ENCODE measurements at regions not wholly inside any gene's neighbourhood (a gene's known extent, or its start where the extent isn't known, plus 50 kb on each side); places are given as distances from the start of the nearest gene placed in this dataset.
A peak's percentile ranks its signal among the peaks of the same experiment; 100 is the strongest.

DNA sequence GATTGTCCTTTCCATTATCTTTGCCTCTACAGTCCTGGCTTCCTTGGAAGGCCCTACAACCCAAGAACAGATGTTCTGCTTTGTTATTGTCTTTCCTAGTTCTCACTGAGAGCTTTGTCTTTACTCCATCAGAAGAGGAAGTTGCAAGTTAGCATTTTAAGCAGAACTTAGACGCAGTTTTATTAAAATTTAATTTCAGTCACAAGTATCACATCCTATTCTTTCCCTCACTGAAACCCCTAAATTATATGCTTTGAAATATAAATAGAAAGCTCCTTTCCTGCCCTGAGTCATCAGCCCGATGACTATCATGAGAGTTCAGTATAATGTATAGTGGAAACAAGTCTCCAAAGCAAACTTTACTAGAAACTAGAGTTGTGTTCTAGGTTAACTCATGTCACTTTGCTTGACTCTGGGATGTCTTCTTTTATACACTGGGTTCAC, 291.2 kb upstream of the RBMS3 start (continued):
- TF ChIP-seq BCL3 (IDR thresholded peaks at IDR 0.05; ENCODE audit: borderline replicate concordance, insufficient read depth, low read depth, low read length, poor library complexity, severe bottlenecking), result no peak
- peak; percentile 44; the same call in 1 of the 2 replicates for TF ChIP-seq NFIC (IDR thresholded peaks at IDR 0.05; ENCODE audit: low read depth, low read length)
- no peak for TF ChIP-seq ZNF622 (IDR thresholded peaks at IDR 0.05)
- TF ChIP-seq, protein P1, sequence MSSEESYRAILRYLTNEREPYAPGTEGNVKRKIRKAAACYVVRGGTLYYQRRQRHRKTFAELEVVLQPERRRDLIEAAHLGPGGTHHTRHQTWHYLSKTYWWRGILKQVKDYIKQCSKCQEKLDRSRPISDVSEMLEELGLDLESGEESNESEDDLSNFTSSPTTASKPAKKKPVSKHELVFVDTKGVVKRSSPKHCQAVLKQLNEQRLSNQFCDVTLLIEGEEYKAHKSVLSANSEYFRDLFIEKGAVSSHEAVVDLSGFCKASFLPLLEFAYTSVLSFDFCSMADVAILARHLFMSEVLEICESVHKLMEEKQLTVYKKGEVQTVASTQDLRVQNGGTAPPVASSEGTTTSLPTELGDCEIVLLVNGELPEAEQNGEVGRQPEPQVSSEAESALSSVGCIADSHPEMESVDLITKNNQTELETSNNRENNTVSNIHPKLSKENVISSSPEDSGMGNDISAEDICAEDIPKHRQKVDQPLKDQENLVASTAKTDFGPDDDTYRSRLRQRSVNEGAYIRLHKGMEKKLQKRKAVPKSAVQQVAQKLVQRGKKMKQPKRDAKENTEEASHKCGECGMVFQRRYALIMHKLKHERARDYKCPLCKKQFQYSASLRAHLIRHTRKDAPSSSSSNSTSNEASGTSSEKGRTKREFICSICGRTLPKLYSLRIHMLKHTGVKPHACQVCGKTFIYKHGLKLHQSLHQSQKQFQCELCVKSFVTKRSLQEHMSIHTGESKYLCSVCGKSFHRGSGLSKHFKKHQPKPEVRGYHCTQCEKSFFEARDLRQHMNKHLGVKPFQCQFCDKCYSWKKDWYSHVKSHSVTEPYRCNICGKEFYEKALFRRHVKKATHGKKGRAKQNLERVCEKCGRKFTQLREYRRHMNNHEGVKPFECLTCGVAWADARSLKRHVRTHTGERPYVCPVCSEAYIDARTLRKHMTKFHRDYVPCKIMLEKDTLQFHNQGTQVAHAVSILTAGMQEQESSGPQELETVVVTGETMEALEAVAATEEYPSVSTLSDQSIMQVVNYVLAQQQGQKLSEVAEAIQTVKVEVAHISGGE (CRISPR knock-in tag; IDR thresholded peaks at IDR 0.05), result no peak

GRCh38 chr3:28994161-28994905, 286.5 kb upstream of the RBMS3 start:
- H3K4me2 ChIP-seq (ENCODE audit: control insufficient read depth, insufficient read depth), result no peak overlapping the region
- no peak overlapping the region for H3K27ac ChIP-seq (ENCODE audit: control insufficient read depth, insufficient read depth)
- H3K36me3 ChIP-seq (ENCODE audit: control insufficient read depth in 2 of 2, insufficient read depth in 2 of 2, low read length in 1 of 2), result no peaks in the 10 kb centered on the region
- intact Hi-C loops (cut with micrococcal nuclease; ENCODE audit: unreplicated experiment) (no loop called here), in situ Hi-C loops (cut with MboI) (no loop called here)
- H3K79me2 ChIP-seq (ENCODE audit: control insufficient read depth, insufficient read depth, low read length), result no peaks in the 10 kb centered on the region
- TF ChIP-seq JUND (IDR thresholded peaks at IDR 0.05; ENCODE audit: low read depth, low read length) (no peak), MYC (IDR thresholded peaks at IDR 0.05; ENCODE audit: insufficient read depth, insufficient read length, insufficient replicate concordance, low read length, severe bottlenecking) (no peak)
- H4K20me1 ChIP-seq (ENCODE audit: control insufficient read depth, insufficient read depth), result no peaks in the 10 kb centered on the region
- SMC1A ChIA-PET (ENCODE audit: uncharacterized antibody, unreplicated experiment), result interaction anchor here (0.5 to 1.4 kb wide), 2 partner anchors 11 to 1526 kb away, joined by 3 read pairs; no protein-coding TSS in a partner anchor
- no peak for DNase-seq (ENCODE audit: low read depth, low spot score)
- CTCF ChIA-PET, result no interaction called here
- no TSS peak for BruUV-seq (replicated peaks)
- H2AFZ ChIP-seq (ENCODE audit: control insufficient read depth, low read depth, low read length), result no peak overlapping the region
- FAIRE-seq, result no peak
- H3K27me3 ChIP-seq (replicated peaks in 1 of 2; ENCODE audit: control insufficient read depth in 2 of 2, insufficient read depth in 2 of 2, low read length in 1 of 2), result no peaks in the 10 kb centered on the region
- H3K4me3 ChIP-seq, result no peak overlapping the region
- no peak overlapping the region for H3K9ac ChIP-seq (ENCODE audit: control insufficient read depth, insufficient read depth, low read length)
- no peaks in the 10 kb centered on the region for H3K9me3 ChIP-seq (replicated peaks; ENCODE audit: control insufficient read depth, insufficient read depth, low read length)
- RAD21 ChIA-PET (ENCODE audit: unreplicated experiment), result no interaction called here
- no peak for ATAC-seq
- WGBS (ENCODE audit: insufficient coverage, insufficient replicate concordance, low lambda C conversion rate, missing lambda C conversion rate), result 15% methylated on average over 6 of the region's 6 CpGs
- H3K4me1 ChIP-seq (ENCODE audit: control insufficient read depth, insufficient read depth, low read length), result peaks cover 12% of the 10 kb centered on the region; the same call in 1 of the 2 replicates
- POLR2A ChIA-PET, result no interaction called here

Data from GM12878 (cell line).